HG03521 (cell line): ENCODE measurements at regions not wholly inside any gene's neighbourhood (a gene's known extent, or its start where the extent isn't known, plus 50 kb on each side); places are given as distances from the start of the nearest gene placed in this dataset.
"Not testable (repeated sequence)": the region's sequence is repeated elsewhere in the genome, so short reads cannot be mapped to it uniquely, and the experiment has no call there.

ENCODE experiments used
- ATAC-seq: cut with Tn5 transposase; IDR thresholded peaks from one replicate; pipeline ENCODE4 v1.9.1; 2021; ENCODE audit warnings: mild to moderate bottlenecking, moderate library complexity; ENCODE audit not compliant: unreplicated experiment

DNA sequence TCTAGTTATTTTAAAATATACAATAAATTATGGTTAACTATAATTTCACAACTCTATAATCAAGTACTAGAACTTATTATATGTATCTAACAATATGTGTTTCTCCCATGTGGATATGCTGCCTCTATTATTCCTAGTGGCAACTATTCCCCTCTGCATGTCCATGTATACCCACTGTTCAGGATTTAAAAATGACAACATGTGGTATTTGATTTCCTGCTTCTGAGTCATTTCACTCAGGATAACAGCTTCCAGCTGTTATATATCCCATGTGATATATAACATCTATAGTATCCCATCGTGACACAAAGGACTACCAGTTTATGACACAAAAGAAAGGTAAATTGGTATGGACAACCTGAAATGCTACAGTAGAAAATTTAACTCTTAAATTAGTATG, 167.4 kb upstream of the TACR3 start:
- ATAC-seq = no peak

DNA sequence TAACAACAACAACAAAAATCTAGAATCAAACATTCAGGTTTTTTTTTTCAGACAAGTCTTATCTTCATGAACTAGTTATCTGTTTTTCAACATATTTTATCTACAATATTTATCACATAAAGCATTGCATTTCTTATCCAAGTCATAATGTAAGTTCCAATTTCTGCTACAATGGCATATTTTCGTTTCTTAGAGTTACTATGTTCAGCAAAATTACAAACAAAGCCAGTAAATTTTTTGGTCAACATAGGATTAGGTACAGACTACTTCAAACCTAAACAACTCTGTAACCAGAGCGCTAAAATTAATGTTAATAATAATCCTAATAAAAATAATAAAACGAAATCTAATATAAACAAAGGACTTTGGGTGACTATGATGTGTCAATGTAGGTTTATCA, 165.4 kb upstream of the TACR3 start:
- ATAC-seq = no peak

DNA sequence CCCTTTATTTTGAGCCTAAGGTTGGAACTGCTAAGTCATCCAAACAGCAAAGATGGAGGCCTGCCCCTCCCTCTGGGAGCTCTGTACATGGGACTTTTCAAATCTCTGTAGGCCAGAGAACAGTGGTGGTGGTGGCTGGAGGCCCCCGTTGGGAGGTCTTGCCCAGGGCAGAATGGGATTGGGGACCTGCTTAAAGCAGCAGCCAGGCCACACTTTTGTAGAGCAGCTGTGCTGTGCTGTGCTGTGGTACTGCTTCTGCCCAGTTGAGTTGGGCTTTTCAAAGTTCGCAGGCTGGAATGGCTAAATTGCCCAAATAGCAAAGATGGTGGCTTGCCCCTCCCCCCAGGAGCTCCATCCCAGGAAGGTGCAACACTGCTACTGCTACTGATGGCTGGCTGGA, 147.5 kb upstream of the TACR3 start:
- no peak for ATAC-seq

DNA sequence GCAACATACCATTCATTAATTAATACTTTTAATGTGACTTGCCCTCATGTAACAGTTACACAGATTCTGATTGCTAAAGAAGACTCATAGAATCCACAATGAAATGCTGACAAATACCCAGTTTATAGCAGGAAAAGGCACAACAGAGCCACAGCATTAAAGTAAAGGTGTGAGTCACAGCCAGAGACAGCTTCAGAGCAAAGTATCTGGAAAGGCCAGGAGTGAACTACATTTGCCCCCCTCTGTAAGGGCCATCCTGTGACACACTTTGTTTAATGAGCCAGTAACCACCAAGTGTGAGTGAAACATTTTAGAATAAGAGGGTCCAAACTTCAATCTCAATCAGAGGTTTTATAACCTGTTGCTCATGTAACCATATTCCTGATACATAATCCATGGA, 133.8 kb upstream of the TACR3 start:
- ATAC-seq = no peak

DNA sequence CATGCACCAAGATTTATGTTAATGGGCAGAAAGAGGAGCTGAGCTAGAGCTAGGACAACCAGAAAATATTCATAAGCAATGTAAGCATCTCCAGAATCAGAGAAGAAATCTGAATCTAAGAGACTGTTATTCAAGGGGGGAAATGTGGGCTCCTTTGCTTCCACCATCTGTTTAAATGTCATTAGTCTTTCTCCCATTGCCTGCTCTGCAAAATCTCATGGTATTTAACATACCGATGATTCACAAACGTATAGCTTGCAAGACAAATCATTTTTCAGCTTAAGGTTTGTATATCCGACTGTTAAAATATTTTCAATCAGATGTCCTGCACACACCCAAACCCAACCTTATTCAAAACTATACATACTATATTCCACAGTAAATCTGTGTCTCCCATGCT, 133.4 kb upstream of the TACR3 start:
- ATAC-seq = no peak

DNA sequence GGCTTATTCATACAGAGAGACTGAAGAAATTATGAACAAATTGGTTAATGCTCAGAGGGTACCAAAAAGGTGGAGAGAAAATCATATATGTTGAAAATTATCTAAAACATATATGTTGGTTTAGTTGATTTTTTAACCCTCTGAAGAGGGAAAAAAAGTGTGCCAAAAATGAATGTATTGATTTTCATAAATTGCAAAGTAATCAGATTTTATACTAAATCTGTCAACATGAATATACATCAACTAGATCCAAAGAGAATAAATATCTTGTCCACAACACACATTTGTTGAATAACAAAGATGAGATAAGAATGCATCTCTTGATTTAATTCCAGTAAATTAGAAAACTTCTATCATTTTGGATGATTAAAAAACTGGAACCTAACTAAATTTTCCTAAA, 125.3 kb upstream of the TACR3 start:
- no peak for ATAC-seq

DNA sequence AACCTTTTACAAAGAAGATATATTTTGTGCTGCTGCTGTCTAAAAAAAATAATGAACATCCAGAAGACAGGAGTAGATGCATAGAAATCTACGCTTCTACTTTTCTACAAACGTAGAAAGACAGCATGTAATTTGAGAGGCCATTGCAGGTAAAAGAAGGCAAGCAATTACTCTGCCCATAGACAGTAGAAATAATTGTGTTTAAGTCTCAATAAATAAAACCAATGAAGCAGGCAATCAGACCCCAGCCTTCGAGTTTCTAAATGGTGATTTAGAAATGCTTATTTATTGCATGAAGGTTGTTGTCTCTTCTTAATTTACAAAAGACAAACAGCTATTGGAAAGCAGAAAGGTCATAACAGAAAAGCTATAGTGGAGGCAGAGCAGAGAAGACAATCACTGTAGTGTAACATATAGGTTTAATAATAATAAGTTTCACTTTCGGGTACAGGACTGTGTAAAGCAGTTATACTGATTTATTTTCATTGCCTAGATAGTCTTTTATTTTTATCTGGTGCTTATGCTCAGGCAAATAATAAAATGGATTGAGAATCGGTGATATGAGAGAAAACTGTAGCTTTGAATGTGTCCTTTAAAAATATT, 123.0 kb upstream of the TACR3 start:
- no peak for ATAC-seq

DNA sequence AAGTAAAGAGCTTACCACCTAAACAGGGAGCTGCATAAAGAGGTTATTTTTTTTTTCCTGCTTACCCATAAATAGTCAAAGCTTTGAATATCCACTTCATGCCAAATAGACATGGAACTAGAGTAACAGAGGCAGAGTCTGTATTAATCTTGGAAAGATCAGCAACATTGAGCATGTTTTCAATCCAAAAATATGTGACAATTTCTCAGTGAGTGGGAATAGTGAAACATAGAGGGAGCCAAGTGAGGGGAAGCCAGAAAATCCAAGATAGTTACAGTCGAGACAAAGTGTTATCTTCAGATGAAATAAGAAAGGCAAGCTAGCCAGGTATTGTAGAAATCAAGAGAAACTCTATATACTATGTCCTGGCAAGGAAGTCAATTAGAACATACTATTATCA, 122.3 kb upstream of the TACR3 start:
- ATAC-seq = no peak

DNA sequence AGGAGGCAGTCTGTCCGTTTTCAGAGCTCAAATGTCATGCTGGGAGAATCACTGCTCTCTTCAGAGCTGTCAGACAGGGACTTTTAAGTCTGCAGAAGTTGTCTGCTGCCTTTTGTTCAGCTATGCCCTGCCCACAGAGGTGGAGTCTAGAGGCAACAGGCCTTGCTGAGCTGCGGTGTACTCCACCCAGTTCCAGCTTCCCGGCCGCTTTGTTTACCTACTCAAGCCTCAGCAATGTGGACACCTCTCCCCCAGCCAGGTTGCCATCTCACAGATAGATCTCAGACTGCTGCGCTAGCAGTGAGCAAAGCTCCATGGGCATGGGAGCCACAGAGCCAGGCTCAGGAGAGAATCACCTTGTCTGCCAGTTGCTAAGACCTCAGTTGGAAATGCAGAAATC, 90.5 kb upstream of the TACR3 start:
- not testable (repeated sequence) for ATAC-seq

DNA sequence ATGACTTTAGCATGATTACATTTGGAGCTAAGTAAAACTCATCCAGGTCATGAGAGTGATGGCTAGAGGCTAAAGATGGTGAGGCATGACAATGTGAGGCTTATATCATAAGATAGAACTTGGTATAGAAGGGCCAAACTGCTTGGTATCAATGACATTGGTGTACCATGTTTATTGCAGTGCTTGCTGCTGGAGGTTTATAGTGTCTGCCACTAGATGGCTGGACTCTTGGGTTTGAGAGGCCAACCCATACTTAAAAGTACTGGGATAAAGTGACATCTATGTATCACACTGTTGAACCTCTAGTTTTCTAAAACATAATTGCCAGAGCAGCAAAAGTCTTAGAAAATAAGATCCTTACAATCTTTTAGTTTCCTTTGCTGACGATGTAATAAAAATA, 83.0 kb upstream of the TACR3 start:
- no peak for ATAC-seq

DNA sequence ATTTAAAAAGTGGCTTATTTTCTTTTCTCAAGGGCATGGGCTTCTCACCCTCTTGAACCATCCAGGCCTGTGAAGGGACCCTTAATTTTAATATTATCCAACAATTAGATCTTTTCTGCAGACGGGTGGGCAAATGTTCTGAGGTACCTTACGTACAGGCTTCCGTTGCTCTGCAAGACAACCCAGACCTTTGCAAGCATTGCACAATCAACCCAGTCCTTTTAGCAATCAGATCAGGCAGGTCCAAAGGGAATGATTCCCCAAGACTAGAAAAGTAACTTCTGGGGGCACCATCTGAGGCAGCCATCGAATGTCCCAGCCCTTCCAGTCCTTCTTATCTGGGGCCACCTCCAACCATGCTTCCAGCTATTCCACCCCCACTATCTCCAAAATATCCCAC, 67.3 kb upstream of the TACR3 start:
- no peak for ATAC-seq

DNA sequence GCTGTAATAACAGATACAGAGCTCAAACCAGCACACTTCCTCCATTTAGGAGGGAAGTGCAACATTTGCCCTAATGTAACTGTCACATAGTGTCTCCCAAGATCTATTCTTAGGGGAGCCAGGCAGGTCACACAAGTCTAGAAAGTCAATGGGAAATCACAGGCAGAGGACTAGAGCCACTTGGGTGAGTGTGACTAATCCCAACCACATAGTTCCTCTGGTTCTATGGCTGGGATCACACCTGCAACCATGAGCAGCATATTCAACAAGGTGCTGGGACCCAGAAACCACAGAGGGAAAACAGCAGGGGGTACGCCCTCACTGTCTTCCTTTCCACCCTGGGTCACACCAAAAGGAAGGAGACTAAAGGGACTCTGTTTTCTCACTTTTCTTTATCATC, 66.8 kb upstream of the TACR3 start:
- ATAC-seq = no peak

DNA sequence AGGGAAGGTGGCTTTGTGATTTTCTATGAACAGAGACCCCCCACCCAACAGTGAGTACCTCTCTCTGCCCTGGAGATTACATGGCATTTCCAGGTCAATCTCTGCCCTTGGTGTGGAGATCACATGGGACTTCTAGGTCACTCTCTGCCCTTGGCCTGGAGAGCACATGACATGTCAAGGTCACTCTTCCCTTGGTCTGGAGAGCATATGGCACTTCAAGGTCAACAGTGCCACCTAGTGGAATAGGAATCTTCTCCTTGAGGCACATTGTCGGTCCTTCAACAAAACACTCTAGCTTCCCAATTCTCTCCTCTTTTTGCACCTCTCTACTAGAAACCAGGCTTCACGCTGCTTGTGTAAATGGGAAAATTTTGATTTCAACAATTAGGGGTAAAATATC, 66.2 kb upstream of the TACR3 start:
- no peak for ATAC-seq

DNA sequence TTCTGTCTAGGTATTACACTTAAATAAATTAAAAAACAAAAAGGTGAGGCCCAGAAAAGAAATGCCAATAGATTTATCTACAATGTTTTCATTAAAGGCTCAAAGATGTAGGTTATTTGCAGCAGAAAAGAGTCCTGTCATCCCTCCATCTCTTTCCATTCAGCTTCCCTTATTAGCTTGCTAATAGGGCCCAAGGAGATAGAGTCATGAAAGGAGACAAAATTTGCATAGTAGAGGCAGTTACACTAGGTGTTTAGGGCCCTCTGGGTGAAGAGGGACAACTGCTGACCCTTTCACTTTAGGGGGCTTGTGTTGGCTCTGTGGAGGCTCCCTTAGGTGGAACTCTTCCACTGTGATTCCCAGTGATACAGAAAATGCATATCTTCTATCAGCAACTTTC, 58.4 kb upstream of the TACR3 start:
- no peak for ATAC-seq

DNA sequence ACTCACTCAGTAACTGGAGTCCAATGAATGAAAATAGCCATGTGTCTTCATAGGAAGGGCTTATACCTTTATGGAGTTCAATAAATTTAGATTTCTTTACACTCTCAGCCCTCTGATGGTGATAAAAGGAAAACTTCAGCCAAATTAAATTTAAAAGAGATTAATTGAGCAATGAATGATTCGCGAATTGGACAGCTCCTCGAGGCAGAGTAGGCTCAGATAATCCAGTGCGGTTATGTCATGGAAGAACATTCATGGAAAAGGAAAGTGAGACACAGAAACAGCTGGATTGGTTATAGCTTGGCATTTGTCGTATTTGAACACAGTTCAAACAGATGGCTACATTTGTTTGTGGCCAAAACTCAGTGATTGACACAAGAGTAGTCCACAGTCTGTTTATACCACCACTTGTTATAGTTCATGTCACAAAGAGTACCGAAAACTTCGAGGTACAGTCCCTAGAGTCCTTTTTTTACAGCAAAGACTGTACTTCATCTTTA, 54.6 kb upstream of the TACR3 start:
- ATAC-seq = no peak

DNA sequence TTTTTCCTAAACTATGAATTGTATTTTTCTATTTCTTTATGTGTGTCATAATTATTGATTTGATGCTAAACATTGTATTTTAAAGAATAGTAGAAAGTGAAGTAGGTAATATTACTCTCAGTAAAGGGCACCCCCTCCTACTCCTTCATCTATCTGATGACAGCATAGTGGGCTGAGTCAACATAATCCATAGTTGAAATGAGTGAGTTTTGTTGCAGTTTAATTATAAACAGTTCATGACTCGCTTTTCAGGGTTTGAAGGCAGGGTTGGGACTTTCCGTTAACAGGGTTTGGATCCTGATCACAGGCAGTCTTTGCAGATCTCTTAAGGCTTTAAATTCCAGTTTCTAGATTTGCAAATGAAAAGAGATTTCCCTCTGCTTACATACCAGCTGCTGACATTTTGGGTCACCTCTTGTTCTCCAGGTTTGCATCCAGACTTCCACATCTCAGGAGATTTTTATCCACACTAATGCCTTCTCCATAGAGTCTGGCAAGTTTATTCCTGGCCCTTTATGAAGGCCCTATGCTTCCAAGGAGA, 54.0 kb upstream of the TACR3 start:
- ATAC-seq = no peak
